ENCODE measurements at regions not wholly inside any gene's neighbourhood (a gene's known extent, or its start where the extent isn't known, plus 50 kb on each side); places are given as distances from the start of the nearest gene placed in this dataset.
"Not testable (repeated sequence)": the region's sequence is repeated elsewhere in the genome, so short reads cannot be mapped to it uniquely, and the experiment has no call there.

GRCh38 chr7:119826547-119826946, 446.4 kb upstream of the KCND2 start:
- no peak for DNase-seq (ENCODE audit: low read depth, low spot score)

DNA sequence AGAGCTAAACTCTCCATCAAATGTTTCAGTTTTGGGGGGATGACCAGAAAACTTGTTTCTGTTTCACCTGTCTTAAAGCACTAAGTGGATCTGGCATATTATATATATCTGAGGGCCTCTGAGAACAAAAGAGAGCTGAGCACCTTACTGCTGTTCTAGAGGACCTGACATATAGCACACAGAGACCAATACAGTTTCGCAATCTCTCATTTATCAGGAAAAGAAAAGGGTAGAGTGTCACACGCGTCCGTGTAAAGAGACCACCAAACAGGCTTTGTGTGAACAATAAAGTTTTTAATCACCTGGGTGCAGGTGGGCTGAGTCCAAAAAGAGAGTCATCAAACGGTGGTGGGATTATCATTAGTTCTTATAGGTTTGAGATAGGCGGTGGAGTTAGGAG, 434.5 kb upstream of the KCND2 start:
- DNase-seq (ENCODE audit: low read depth, low spot score) = no peak

GRCh38 chr7:119842337-119842736, 430.6 kb upstream of the KCND2 start:
- DNase-seq (ENCODE audit: low read depth, low spot score) = no peak

GRCh38 chr7:119842786-119843185, 430.2 kb upstream of the KCND2 start:
- DNase-seq (ENCODE audit: low read depth, low spot score) = no peak

DNA sequence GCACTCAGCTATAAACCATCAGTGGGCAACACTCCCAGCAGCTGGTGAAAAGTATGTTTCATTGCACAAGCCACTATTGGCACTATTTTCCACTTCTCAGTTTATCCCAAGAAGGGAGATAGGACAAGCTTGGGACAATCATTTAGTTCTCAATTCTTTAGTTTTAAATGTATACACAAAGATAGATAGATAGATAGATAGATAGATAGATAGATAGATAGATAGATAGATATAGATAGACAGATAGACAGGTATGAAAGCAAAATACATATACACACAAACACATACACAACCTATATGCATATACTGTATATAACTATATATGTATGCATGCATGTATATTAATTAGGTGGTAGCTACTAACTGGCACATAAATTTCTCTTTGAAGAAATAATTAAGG, 411.6 kb upstream of the KCND2 start:
- DNase-seq (ENCODE audit: low read depth, low spot score) = no peak

DNA sequence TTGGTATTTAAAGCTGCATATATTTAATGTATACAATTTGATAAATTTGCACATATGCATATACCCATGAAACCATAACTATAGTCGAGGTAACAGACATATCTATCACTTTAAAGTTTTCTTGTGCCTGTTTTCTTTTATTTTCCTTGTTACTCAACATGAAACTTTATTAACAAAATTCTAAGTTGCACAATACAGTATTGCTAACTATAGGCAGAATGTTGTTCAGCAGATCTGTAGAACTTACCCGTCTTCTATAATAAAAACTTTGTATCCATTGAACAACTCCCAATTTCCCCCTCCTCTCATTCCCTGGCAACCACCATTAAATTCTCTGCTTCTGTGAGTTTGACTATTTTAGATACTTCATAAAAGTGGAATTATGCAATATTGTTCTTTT, 404.6 kb upstream of the KCND2 start:
- DNase-seq (ENCODE audit: low read depth, low spot score) = no peak

DNA sequence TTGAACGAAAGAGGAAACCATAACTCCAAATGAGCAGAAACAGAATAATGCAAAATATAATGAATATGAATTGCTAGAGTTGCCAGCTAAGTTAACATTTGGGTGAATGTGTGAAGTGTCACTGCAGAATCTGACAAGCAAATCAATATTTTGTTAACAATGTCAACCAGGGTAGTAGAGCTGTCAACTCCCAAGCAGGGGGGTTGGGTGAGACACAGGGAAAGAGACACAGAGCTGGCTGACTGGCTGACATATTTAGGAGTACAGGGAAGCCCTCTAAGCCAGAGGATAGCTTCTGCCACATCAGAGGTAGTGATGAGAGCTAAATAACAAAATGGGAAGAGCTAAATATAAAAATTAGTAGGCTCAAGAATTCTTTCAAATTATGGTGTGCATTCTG, 393.1 kb upstream of the KCND2 start:
- DNase-seq (ENCODE audit: low read depth, low spot score) = no peak

GRCh38 chr7:119886007-119886406, 387.0 kb upstream of the KCND2 start:
- DNase-seq (ENCODE audit: low read depth, low spot score) = no peak

- not testable (repeated sequence) for DNase-seq (ENCODE audit: low read depth, low spot score)
Observed at GRCh38 chr7:119886525-119886924, 386.4 kb upstream of the KCND2 start.

- no peak for DNase-seq (ENCODE audit: low read depth, low spot score)
Observed at GRCh38 chr7:119888251-119888650, 384.7 kb upstream of the KCND2 start.

- no peak for DNase-seq (ENCODE audit: low read depth, low spot score)
Observed at GRCh38 chr7:119890631-119891030, 382.3 kb upstream of the KCND2 start.

GRCh38 chr7:119895320-119895719, 377.7 kb upstream of the KCND2 start:
- no peak for DNase-seq (ENCODE audit: low read depth, low spot score)

DNA sequence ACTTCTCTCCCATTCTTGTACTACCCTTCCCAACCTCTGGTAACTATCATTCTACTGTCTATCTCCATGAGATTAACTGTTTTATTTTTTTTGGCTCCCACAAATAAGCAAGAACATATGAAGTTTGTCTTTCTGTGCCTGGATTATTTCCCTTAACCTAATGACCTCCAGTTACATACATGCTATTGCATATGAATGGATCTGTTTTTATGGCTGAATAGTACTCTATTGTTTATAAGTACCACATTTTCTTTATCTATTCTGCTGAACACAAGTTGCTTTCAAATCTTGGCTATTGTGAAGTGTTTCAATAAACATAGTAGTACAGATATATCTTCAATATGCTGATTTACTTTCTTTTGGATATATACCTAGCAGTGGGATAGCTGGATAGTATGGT, 376.6 kb upstream of the KCND2 start:
- no peak for DNase-seq (ENCODE audit: low read depth, low spot score)

DNA sequence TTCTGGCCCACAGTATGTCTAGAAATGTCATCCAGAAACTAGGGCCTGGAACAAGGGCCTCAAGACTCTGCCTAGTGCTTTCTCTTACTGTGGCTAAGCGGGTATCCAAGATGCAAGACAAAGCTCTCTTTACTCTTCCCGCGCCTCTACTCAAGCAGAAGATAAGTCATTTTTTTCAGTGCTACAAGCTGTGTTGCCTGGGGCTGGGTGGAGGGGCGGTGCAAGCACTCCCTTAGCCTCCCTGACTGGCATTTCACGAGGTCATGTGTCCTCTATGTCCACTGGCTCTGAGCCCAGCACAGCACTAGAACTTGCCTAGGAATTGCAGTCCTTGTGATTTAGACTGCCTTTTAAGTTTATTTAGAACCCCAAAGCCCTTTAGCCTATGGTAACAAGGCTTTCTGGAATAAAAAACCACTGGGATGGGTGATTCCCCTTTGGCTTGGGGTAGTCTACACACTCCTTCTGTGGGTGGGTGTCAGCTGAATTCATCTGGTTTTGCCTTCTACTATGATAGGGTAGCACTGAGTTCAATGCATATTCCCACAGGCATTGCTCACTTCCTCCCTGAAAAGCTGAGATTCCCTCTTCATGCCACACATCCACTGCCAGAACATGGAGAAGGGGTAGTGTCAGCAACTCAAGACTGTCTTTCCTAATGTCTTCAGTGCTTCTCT, 371.8 kb upstream of the KCND2 start:
- no peak for DNase-seq (ENCODE audit: low read depth, low spot score)

GRCh38 chr7:119903085-119903484, 369.9 kb upstream of the KCND2 start:
- no peak for DNase-seq (ENCODE audit: low read depth, low spot score)

DNA sequence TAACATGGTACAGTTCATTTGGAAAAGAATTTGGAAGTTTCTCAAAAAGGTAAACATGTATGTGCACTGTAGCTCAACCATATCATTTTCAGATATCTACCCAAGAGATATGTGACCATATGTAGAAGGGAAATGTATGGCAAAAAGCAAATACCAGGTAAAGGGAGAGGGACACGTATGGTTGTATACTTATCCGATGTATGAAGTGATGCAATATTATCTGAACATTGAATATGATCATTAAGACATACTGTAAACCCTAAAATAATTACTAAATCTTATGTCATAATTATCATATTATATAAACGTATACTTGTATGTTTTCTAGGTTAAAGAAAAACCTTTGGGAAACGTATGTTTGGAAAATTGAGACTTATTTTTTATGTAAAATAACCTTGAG, 367.5 kb upstream of the KCND2 start:
- DNase-seq (ENCODE audit: low read depth, low spot score) = no peak

GRCh38 chr7:119908948-119909347, 364.0 kb upstream of the KCND2 start:
- DNase-seq (ENCODE audit: low read depth, low spot score) = no peak

GRCh38 chr7:119914119-119914518, 358.9 kb upstream of the KCND2 start:
- not testable (repeated sequence) for DNase-seq (ENCODE audit: low read depth, low spot score)

DNA sequence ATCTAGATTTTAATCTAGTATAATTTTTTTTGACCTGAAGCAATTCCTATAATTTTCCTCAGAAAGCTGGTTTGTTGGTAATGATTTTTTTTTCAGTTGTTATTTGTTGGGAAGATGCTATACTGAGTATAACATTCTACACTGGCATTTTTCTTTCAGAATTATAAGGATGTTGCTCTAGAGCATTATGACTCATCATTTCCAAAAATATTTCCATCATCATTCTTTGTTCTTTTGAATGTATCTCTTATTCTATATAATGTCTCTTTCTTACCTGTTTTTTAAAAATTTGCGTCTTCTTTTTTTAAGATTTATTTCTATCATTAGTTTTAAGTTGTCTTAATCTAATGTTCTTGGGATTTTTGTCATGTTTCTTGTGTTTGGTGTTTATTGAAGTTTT, 356.5 kb upstream of the KCND2 start:
- no peak for DNase-seq (ENCODE audit: low read depth, low spot score)

DNA sequence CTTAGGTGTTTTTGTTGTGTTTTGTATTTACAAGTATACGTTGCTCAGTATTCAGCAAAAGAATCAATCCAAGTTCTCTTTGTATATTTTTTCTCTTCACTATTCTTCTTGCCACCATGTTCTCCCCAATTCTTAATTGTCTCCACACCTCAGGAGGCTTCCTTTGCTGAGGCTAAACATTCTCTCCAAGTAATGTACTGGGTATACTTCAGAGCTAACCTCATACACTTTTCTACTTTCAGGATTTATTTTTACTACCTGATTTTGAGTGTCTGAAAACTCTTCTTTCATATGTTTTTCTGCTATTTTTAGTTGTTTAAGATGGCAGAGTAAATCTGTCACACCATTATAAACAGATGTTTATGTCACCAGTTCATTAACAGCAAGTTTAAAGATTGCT, 354.8 kb upstream of the KCND2 start:
- no peak for DNase-seq (ENCODE audit: low read depth, low spot score)

GRCh38 chr7:119919986-119920385, 353.0 kb upstream of the KCND2 start:
- no peak for DNase-seq (ENCODE audit: low read depth, low spot score)

- no peak for DNase-seq (ENCODE audit: low read depth, low spot score)
Observed at GRCh38 chr7:119925581-119926289, 347.2 kb upstream of the KCND2 start.

GRCh38 chr7:119929891-119930290, 343.1 kb upstream of the KCND2 start:
- DNase-seq (ENCODE audit: low read depth, low spot score) = peak; percentile 11

Measured in astrocyte of the hippocampus (primary cell).